Epithelial cell of proximal tubule (primary cell): ENCODE measurements at regions not wholly inside any gene's neighbourhood (a gene's known extent, or its start where the extent isn't known, plus 50 kb on each side); places are given as distances from the start of the nearest gene placed in this dataset.
"Not testable (repeated sequence)": the region's sequence is repeated elsewhere in the genome, so short reads cannot be mapped to it uniquely, and the experiment has no call there.

ENCODE experiments used
- DNase-seq: peaks from one replicate; pipeline ENCODE4 v3.0.0-alpha.2; 2011; ENCODE audit warnings: low read depth
- H3K4me3 ChIP-seq: 2 replicates; pipeline ENCODE4 v1.5.1; 2011; ENCODE audit warnings: low read depth, mild to moderate bottlenecking, low read length
- TF ChIP-seq, protein P1 (sequence below): conservative IDR thresholded peaks from 2 replicates; pipeline ENCODE4 v1.5.1; 2012; ENCODE audit warnings: low read depth, mild to moderate bottlenecking, low read length

GRCh38 chr13:58500938-58501337 is 869.4 kb downstream of the PCDH17 start:
- no peak for DNase-seq
- TF ChIP-seq, protein P1, sequence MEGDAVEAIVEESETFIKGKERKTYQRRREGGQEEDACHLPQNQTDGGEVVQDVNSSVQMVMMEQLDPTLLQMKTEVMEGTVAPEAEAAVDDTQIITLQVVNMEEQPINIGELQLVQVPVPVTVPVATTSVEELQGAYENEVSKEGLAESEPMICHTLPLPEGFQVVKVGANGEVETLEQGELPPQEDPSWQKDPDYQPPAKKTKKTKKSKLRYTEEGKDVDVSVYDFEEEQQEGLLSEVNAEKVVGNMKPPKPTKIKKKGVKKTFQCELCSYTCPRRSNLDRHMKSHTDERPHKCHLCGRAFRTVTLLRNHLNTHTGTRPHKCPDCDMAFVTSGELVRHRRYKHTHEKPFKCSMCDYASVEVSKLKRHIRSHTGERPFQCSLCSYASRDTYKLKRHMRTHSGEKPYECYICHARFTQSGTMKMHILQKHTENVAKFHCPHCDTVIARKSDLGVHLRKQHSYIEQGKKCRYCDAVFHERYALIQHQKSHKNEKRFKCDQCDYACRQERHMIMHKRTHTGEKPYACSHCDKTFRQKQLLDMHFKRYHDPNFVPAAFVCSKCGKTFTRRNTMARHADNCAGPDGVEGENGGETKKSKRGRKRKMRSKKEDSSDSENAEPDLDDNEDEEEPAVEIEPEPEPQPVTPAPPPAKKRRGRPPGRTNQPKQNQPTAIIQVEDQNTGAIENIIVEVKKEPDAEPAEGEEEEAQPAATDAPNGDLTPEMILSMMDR, result no peak
- H3K4me3 ChIP-seq, result no peak overlapping the region

- not testable (repeated sequence) for DNase-seq, H3K4me3 ChIP-seq
These were observed 872.7 kb downstream of the PCDH17 start for GRCh38 chr13:58504202-58504700.

- DNase-seq, H3K4me3 ChIP-seq: not testable (repeated sequence)
These were observed 873.8 kb downstream of the PCDH17 start for GRCh38 chr13:58505262-58505920.

- no peak for DNase-seq
- TF ChIP-seq, protein P1, result no peak
- no peak overlapping the region for H3K4me3 ChIP-seq
These were observed 896.8 kb downstream of the PCDH17 start for GRCh38 chr13:58528351-58528750.

DNA sequence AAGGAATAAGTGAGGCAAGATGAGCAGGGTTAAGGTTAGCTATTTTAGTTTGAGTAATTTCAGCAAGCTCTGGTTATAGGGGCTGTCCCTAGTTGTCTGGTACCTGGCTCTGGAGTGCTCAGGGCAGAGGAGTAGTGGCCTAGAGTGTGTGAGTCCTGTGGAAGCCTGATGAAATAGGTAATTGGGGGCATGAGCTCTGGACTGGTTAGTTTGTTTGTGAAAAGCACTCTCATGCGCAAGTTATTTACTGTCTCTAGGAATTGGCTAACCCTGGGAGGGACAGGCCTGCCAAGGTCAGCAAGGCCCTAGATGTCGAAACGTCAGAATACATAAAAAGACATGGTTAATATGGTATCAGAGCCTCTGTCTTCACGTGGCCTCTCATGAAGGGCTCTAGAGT is 900.1 kb downstream of the PCDH17 start:
- no peak overlapping the region for H3K4me3 ChIP-seq
- TF ChIP-seq, protein P1, result no peak
- no peak for DNase-seq

DNA sequence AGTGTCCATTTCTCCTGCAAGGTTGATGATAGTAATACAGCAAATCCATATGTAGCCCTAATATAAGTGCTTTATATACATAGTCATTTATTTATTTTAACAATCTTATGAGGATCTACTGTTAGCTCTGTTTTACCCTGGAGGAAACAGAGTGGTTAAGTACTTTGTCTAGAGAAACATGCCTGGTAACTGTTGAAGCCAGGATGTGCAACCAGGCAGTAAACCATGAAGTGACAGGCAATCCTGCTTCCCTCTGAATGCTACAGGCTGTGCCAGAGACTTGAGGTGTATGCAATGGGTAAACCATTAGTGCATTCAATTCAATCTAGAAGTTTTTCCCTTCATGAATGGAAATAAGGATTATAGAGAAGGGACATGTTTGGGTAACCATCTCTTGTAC is 911.0 kb downstream of the PCDH17 start:
- H3K4me3 ChIP-seq, result no peak overlapping the region
- TF ChIP-seq, protein P1, result no peak
- DNase-seq, result peak; percentile 1

DNA sequence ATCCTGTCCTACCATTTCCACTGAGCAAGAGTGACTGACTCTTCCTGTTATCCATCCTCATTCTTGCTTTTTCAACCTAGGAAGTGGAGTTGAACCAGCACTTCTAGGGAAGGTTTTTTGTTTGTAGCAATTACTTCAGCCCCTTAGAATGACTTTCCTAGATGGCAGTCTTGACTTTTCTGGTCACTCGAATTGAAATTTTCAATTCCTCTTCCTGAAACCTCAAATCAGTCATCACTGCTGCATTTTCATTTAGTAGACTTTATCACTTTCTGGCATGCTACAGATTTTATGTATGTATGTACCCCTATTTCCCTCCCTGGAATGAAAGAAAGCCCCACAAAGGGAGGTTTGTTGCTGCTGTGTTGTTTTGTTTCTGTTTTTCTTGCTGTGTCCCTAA is 915.9 kb downstream of the PCDH17 start:
- TF ChIP-seq, protein P1, result no peak
- DNase-seq, result no peak
- no peak overlapping the region for H3K4me3 ChIP-seq

- no peak for DNase-seq
- H3K4me3 ChIP-seq, result no peak overlapping the region
- TF ChIP-seq, protein P1, result no peak
These were observed 934.6 kb downstream of the PCDH17 start for GRCh38 chr13:58566176-58566575.
